Neural progenitor cell (in vitro differentiated cells): ENCODE measurements at regions not wholly inside any gene's neighbourhood (a gene's known extent, or its start where the extent isn't known, plus 50 kb on each side); places are given as distances from the start of the nearest gene placed in this dataset.

ENCODE experiments used
- EZH2 ChIP-seq: fragments of 200-600 bp; sonication (generic); IDR thresholded peaks from 2 replicates; pipeline ENCODE4 v1.6.1; 2017; ENCODE audit warnings: antibody characterized with exemption, mild to moderate bottlenecking, moderate library complexity
- EZH2phosphoT487 ChIP-seq: fragments of 200-600 bp; sonication (generic); IDR thresholded peaks from 2 replicates; pipeline ENCODE4 v1.6.1; 2017; ENCODE audit warnings: antibody characterized with exemption
- TF ChIP-seq, protein P1 (sequence below): fragments of 200-600 bp; sonication (generic); IDR thresholded peaks from 2 replicates; pipeline ENCODE4 v1.5.1; 2017; ENCODE audit warnings: antibody characterized with exemption, mild to moderate bottlenecking

DNA sequence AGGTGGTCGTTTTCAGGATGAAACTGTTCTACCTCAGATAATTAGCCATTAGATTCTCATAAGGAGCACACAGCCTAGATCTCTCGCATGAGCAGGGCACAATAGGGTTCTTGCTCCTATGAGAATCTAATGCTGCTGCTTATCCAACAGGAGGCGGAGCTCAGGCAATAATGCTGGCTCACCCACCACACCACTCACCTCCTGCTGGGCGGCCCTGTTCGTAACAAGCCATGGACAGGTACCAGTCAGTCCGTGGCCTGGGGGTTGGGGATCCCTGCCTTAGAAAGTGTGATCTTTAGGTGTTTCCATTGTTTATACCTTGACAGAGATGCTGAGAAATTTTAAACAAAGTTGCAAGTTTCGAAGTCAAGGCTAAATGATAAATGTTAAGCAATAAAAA, 344.6 kb upstream of the HTR2A start:
- TF ChIP-seq, protein P1, sequence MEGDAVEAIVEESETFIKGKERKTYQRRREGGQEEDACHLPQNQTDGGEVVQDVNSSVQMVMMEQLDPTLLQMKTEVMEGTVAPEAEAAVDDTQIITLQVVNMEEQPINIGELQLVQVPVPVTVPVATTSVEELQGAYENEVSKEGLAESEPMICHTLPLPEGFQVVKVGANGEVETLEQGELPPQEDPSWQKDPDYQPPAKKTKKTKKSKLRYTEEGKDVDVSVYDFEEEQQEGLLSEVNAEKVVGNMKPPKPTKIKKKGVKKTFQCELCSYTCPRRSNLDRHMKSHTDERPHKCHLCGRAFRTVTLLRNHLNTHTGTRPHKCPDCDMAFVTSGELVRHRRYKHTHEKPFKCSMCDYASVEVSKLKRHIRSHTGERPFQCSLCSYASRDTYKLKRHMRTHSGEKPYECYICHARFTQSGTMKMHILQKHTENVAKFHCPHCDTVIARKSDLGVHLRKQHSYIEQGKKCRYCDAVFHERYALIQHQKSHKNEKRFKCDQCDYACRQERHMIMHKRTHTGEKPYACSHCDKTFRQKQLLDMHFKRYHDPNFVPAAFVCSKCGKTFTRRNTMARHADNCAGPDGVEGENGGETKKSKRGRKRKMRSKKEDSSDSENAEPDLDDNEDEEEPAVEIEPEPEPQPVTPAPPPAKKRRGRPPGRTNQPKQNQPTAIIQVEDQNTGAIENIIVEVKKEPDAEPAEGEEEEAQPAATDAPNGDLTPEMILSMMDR: no peak
- TF ChIP-seq EZH2phosphoT487 (no peak), EZH2 (no peak)
